K562 (cell line): ENCODE measurements at regions not wholly inside any gene's neighbourhood (a gene's known extent, or its start where the extent isn't known, plus 50 kb on each side); places are given as distances from the start of the nearest gene placed in this dataset.

Source experiments
- ATAC-seq: fragments of 200-7000 bp; cut with Tn5 transposase; 3 replicates; pipeline ENCODE4 v1.9.1; 2020; ENCODE audit warnings: moderate library complexity
- BruUV-seq: library from RNA; stranded (reverse); fragments of 400-500 nt; replicated peaks from 2 replicates; lab custom pipeline; 2021; lab: Mats Ljungman, UMichigan
- CTCF ChIA-PET: fragments of 300-600 bp; formaldehyde crosslinking; extraction: SDS; loops from one replicate; lab custom pipeline; 2021; ENCODE audit warnings: low intra/inter-chr PET ratio; lab: Yijun Ruan, JAX
- POLR2A ChIA-PET: fragments of 300-600, 350-650 bp; sonication (Branson Sonifier 250); formaldehyde crosslinking; extraction: SDS; loops from one replicate; lab custom pipeline; 2021; ENCODE audit warnings: antibody characterized with exemption, inconsistent platforms; lab: Yijun Ruan, JAX
- DNase-seq, 4 experiments: peaks; one replicate each; pipeline versions ENCODE4 v3.0.0 to v3.0.0-alpha.2; 2011 to 2018; ENCODE audit warnings: low spot score in 3 of 4, mixed read lengths in 3 of 4; ENCODE audit errors: extremely low read depth in 1 of 4
- FAIRE-seq: peaks from 2 replicates; lab custom pipeline; 2011; peaks lifted over from hg19 to GRCh38; lab: Jason Lieb, UNC
- H2AFZ ChIP-seq: 2 replicates; pipeline ENCODE4 v1.6.0; 2011; ENCODE audit warnings: low read depth, low read length, control low read depth, inconsistent platforms
- H3K27ac ChIP-seq: fragments of 200-600 bp; 3 replicates; pipeline ENCODE4 v1.8.0; 2011; ENCODE audit warnings: low read depth, mild to moderate bottlenecking, control low read depth, inconsistent platforms, low read length, moderate library complexity, mixed read lengths; ENCODE audit errors: extremely low read depth
- H3K27me3 ChIP-seq, 2 experiments: fragments of 300-600 bp in 1 of 2; 2 replicates in 1 of 2; 3 replicates in 1 of 2; pipeline versions ENCODE4 v1.6.0 to v1.8.0; 2011; ENCODE audit warnings: inconsistent platforms in 2 of 2, low read length in 2 of 2, mild to moderate bottlenecking in 1 of 2, mixed read lengths in 1 of 2, moderate library complexity in 1 of 2; ENCODE audit not compliant: control insufficient read depth in 2 of 2, insufficient read depth in 2 of 2
- H3K36me3 ChIP-seq: fragments of 300-600 bp; 3 replicates; pipeline ENCODE4 v1.8.0; 2011; ENCODE audit warnings: mild to moderate bottlenecking, low read length, inconsistent platforms; ENCODE audit not compliant: control insufficient read depth, insufficient read depth
- H3K4me1 ChIP-seq, 2 experiments: fragments of 200-600 bp in 1 of 2; replicated peaks in 1 of 2; 2 replicates in 1 of 2; 3 replicates in 1 of 2; pipeline versions ENCODE4 v1.5.1 to v1.8.0; 2011; ENCODE audit warnings: inconsistent platforms in 2 of 2, low read length in 2 of 2, mild to moderate bottlenecking in 1 of 2, mixed read lengths in 1 of 2, moderate library complexity in 1 of 2; ENCODE audit not compliant: control insufficient read depth in 2 of 2, insufficient read depth in 2 of 2
- H3K4me2 ChIP-seq: 2 replicates; pipeline ENCODE4 v1.6.1; 2011; ENCODE audit warnings: low read length, control low read depth, inconsistent platforms, mixed read lengths; ENCODE audit not compliant: insufficient read depth
- H3K4me3 ChIP-seq: fragments of 200-600 bp; sonication (generic), shearing (Covaris generic); 2 replicates; pipeline ENCODE4 v1.5.1; 2016; ENCODE audit warnings: control low read depth, inconsistent platforms
- H3K79me2 ChIP-seq: fragments of 200-600 bp; 3 replicates; pipeline ENCODE4 v1.8.0; 2011; ENCODE audit warnings: low read length, inconsistent platforms; ENCODE audit not compliant: control insufficient read depth, insufficient read depth
- H3K9ac ChIP-seq, 2 experiments: 2 replicates each; pipeline versions ENCODE4 v1.6.0 to v1.6.1; 2011; ENCODE audit warnings: low read depth in 2 of 2, low read length in 2 of 2, control low read depth in 1 of 2, inconsistent platforms in 1 of 2, mild to moderate bottlenecking in 1 of 2, mixed read lengths in 1 of 2; ENCODE audit not compliant: insufficient read depth in 1 of 2
- H3K9me1 ChIP-seq: one replicate; pipeline ENCODE4 v1.6.0; 2011; ENCODE audit warnings: inconsistent platforms, mild to moderate bottlenecking, low read length, moderate library complexity; ENCODE audit not compliant: control insufficient read depth, insufficient read depth
- H3K9me3 ChIP-seq: replicated peaks from 2 replicates; pipeline ENCODE4 v1.5.1; 2011; ENCODE audit warnings: low read depth, low read length, inconsistent platforms; ENCODE audit not compliant: control insufficient read depth, insufficient read depth
- H4K20me1 ChIP-seq: replicated peaks from 2 replicates; pipeline ENCODE4 v1.6.1; 2011; ENCODE audit warnings: low read length, inconsistent platforms, mixed read lengths; ENCODE audit not compliant: control insufficient read depth, insufficient read depth
- ARID2 ChIP-seq: fragments of 450-650 bp; IDR thresholded peaks from 2 replicates; pipeline ENCODE4 v1.6.1; 2017; ENCODE audit warnings: antibody characterized with exemption, mild to moderate bottlenecking
- CBFA2T3 ChIP-seq: fragments of 450-650 bp; IDR thresholded peaks from 2 replicates; pipeline ENCODE4 v1.6.1; 2017
- CEBPB ChIP-seq: fragments of 450-650 bp; IDR thresholded peaks from 2 replicates; pipeline ENCODE4 v1.6.1; 2016; ENCODE audit warnings: missing genetic modification characterization, missing compliant biosample characterization
- FOXK1 ChIP-seq: sonication (generic); formaldehyde crosslinking; IDR thresholded peaks from 2 replicates; pipeline ENCODE4 v1.8.0; 2022; ENCODE audit warnings: missing genetic modification reagents, mild to moderate bottlenecking, borderline replicate concordance
- FOXP1 ChIP-seq: sonication (generic); formaldehyde crosslinking; IDR thresholded peaks from 2 replicates; pipeline ENCODE4 v1.8.0; 2022; ENCODE audit warnings: mild to moderate bottlenecking, missing genetic modification reagents
- NR2F6 ChIP-seq: fragments of 450-650 bp; formaldehyde crosslinking; IDR thresholded peaks from 2 replicates; pipeline ENCODE4 v1.4.0; 2020; ENCODE audit warnings: mild to moderate bottlenecking
- PRMT5 ChIP-seq: sonication (generic); formaldehyde crosslinking; IDR thresholded peaks from 2 replicates; pipeline ENCODE4 v1.5.0; 2020; ENCODE audit warnings: missing genetic modification reagents
- ZFPM2 ChIP-seq: fragments of 250-450 bp; sonication (Bioruptor Pico); IDR thresholded peaks from 2 replicates; pipeline ENCODE4 v1.5.1; 2022; ENCODE audit warnings: mild to moderate bottlenecking
- ZNF707 ChIP-seq: fragments of 250-450 bp; sonication (Bioruptor Pico); conservative IDR thresholded peaks from 2 replicates; pipeline ENCODE4 v1.8.0; 2022; ENCODE audit warnings: inconsistent platforms, mild to moderate bottlenecking, moderate library complexity
- WGBS: fragments of 100-300 bp; shearing (Covaris generic); methylation state at CpG from one replicate; pipeline ENCODE4 v1.1.6; 2016; ENCODE audit warnings: low coverage, mixed read lengths; ENCODE audit not compliant: insufficient coverage; ENCODE audit errors: missing lambda C conversion rate; 5-methylcytosine and 5-hydroxymethylcytosine counted together
- in situ Hi-C: fragments of 300-500 bp; cut with MboI; formaldehyde crosslinking; loops from 4 replicates; pipeline ENCODE4 v1.15.0; 2018; ENCODE audit warnings: inconsistent platforms, mixed read lengths
- intact Hi-C: fragments of 100-400 bp; cut with micrococcal nuclease; formaldehyde crosslinking; loops from 2 replicates; pipeline ENCODE4 v1.14.2; 2022
- TF ChIP-seq, protein P1 (sequence below): fragments of 150-350 bp; IDR thresholded peaks from 2 replicates; pipeline ENCODE4 v1.6.1; 2014; ENCODE audit warnings: low read depth, mild to moderate bottlenecking, low read length, borderline replicate concordance
- TF ChIP-seq, protein P2 (sequence below): sonication (generic); formaldehyde crosslinking; IDR thresholded peaks from 2 replicates; pipeline ENCODE4 v1.8.0; 2023; ENCODE audit warnings: mild to moderate bottlenecking, missing genetic modification reagents
- TF ChIP-seq, protein P3 (sequence below): sonication (generic); formaldehyde crosslinking; IDR thresholded peaks from 2 replicates; pipeline ENCODE4 v1.8.1; 2023; ENCODE audit warnings: mild to moderate bottlenecking, missing genetic modification reagents, moderate library complexity
- TF ChIP-seq, protein P4 (sequence below): fragments of 450-650 bp; IDR thresholded peaks from 2 replicates; pipeline ENCODE4 v1.6.1; 2017; ENCODE audit warnings: antibody characterized with exemption

DNA sequence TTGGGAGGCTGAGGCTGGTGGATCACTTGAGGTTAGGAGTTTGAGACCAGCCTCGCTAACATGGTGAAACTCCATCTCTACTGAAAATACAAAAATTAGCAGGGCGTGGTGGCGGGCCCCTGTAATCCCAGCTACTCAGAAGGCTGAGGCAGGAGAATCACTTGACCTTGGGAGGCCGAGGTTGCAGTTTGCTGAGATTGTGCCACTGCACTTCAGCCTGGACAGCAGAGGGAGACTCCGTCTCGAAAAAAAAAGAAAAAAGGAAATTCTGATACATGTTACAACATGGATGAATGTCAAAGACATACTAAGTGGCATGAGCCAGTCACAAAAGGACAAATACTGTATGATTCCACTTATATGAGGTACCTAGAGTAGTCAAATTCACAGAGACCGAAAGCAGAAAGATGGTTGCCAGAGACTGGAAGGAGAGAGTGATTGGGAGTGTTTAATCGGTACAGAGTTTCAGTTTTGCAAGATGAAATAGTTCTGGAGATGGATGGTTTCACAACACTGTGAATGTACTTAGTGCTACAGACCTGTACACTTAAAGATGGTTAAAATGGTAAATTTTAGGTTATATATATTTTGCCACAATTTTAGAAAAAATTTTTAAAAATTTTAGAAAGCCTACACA lies 92.3 kb downstream of the BLID start:
- Histone ChIP-seq H3K4me1 (no peaks in the 10 kb centered on the region), H3K36me3 (no peaks in the 10 kb centered on the region), H3K9me1 (no peaks in the 10 kb centered on the region), H3K9ac (no peak overlapping the region), H2AFZ (no peak overlapping the region), H3K79me2 (no peaks in the 10 kb centered on the region), H4K20me1 (no peaks in the 10 kb centered on the region), H3K27me3 (no peaks in the 10 kb centered on the region), H3K9me3 (0 out of 2 replicates have a peak, but pooled peaks cover 2% of the 10 kb centered on the region), H3K4me3 (no peak overlapping the region), H3K27ac (no peak overlapping the region), H3K4me2 (no peak overlapping the region)
- no TSS peak for BruUV-seq
- in situ Hi-C loops = no loop called here
- POLR2A ChIA-PET = no interaction called here
- WGBS = 1% methylated on average over 5 of the region's 8 CpGs
- FAIRE-seq (no peak), DNase-seq (no peak), ATAC-seq (no peak)
- intact Hi-C loops = no loop called here
- CTCF ChIA-PET = no interaction called here
- TF ChIP-seq ZFPM2 (CRISPR knock-in tag) (no peak), CEBPB (tag) (no peak), ZNF707 (CRISPR knock-in tag) (no peak), PRMT5 (CRISPR knock-in tag) (no peak), NR2F6 (CRISPR knock-in tag) (no peak), CBFA2T3 (no peak), FOXP1 (CRISPR knock-in tag) (no peak), FOXK1 (CRISPR knock-in tag) (no peak), ARID2 (no peak)
- TF ChIP-seq, protein P1, sequence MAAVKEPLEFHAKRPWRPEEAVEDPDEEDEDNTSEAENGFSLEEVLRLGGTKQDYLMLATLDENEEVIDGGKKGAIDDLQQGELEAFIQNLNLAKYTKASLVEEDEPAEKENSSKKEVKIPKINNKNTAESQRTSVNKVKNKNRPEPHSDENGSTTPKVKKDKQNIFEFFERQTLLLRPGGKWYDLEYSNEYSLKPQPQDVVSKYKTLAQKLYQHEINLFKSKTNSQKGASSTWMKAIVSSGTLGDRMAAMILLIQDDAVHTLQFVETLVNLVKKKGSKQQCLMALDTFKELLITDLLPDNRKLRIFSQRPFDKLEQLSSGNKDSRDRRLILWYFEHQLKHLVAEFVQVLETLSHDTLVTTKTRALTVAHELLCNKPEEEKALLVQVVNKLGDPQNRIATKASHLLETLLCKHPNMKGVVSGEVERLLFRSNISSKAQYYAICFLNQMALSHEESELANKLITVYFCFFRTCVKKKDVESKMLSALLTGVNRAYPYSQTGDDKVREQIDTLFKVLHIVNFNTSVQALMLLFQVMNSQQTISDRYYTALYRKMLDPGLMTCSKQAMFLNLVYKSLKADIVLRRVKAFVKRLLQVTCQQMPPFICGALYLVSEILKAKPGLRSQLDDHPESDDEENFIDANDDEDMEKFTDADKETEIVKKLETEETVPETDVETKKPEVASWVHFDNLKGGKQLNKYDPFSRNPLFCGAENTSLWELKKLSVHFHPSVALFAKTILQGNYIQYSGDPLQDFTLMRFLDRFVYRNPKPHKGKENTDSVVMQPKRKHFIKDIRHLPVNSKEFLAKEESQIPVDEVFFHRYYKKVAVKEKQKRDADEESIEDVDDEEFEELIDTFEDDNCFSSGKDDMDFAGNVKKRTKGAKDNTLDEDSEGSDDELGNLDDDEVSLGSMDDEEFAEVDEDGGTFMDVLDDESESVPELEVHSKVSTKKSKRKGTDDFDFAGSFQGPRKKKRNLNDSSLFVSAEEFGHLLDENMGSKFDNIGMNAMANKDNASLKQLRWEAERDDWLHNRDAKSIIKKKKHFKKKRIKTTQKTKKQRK = no peak
- TF ChIP-seq, protein P2, sequence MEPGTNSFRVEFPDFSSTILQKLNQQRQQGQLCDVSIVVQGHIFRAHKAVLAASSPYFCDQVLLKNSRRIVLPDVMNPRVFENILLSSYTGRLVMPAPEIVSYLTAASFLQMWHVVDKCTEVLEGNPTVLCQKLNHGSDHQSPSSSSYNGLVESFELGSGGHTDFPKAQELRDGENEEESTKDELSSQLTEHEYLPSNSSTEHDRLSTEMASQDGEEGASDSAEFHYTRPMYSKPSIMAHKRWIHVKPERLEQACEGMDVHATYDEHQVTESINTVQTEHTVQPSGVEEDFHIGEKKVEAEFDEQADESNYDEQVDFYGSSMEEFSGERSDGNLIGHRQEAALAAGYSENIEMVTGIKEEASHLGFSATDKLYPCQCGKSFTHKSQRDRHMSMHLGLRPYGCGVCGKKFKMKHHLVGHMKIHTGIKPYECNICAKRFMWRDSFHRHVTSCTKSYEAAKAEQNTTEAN (CRISPR knock-in tag) = no peak
- TF ChIP-seq, protein P3, sequence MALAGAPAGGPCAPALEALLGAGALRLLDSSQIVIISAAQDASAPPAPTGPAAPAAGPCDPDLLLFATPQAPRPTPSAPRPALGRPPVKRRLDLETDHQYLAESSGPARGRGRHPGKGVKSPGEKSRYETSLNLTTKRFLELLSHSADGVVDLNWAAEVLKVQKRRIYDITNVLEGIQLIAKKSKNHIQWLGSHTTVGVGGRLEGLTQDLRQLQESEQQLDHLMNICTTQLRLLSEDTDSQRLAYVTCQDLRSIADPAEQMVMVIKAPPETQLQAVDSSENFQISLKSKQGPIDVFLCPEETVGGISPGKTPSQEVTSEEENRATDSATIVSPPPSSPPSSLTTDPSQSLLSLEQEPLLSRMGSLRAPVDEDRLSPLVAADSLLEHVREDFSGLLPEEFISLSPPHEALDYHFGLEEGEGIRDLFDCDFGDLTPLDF (CRISPR knock-in tag) = no peak
- TF ChIP-seq, protein P4, sequence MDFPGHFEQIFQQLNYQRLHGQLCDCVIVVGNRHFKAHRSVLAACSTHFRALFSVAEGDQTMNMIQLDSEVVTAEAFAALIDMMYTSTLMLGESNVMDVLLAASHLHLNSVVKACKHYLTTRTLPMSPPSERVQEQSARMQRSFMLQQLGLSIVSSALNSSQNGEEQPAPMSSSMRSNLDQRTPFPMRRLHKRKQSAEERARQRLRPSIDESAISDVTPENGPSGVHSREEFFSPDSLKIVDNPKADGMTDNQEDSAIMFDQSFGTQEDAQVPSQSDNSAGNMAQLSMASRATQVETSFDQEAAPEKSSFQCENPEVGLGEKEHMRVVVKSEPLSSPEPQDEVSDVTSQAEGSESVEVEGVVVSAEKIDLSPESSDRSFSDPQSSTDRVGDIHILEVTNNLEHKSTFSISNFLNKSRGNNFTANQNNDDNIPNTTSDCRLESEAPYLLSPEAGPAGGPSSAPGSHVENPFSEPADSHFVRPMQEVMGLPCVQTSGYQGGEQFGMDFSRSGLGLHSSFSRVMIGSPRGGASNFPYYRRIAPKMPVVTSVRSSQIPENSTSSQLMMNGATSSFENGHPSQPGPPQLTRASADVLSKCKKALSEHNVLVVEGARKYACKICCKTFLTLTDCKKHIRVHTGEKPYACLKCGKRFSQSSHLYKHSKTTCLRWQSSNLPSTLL = no peak
